ENCODE measurements at regions not wholly inside any gene's neighbourhood (a gene's known extent, or its start where the extent isn't known, plus 50 kb on each side); places are given as distances from the start of the nearest gene placed in this dataset.
"Not testable (repeated sequence)": the region's sequence is repeated elsewhere in the genome, so short reads cannot be mapped to it uniquely, and the experiment has no call there.

- peak; percentile 9 to 77 (median 54) for DNase-seq
- intact Hi-C loops (cut with DNase I), result no loop called here
Observed at GRCh38 chr10:111600772-111601171, 523.9 kb downstream of the ADRA2A start.

- DNase-seq, result no peak
- intact Hi-C loops (cut with DNase I), result no loop called here
Observed at GRCh38 chr10:111612273-111612672, 535.4 kb downstream of the ADRA2A start.

GRCh38 chr10:111634191-111634590 is 549.4 kb downstream of the GPAM start:
- DNase-seq, result no peak

GRCh38 chr10:111646021-111646420 is 537.5 kb downstream of the GPAM start:
- intact Hi-C loops (cut with DNase I), result no loop called here
- DNase-seq, result no peak

More at GRCh38 chr10:111634191-111634590, 549.4 kb downstream of the GPAM start:
- intact Hi-C loops (cut with DNase I), result no loop called here

GRCh38 chr10:111648046-111648445 is 535.5 kb downstream of the GPAM start:
- DNase-seq, result no peak
- intact Hi-C loops (cut with DNase I), result no loop called here

GRCh38 chr10:111649080-111649479 is 534.5 kb downstream of the GPAM start:
- intact Hi-C loops (cut with DNase I); DNase-seq: not testable (repeated sequence)

- intact Hi-C loops (cut with DNase I), result no loop called here
Observed at GRCh38 chr10:111650088-111650487, 533.5 kb downstream of the GPAM start.

GRCh38 chr10:111656066-111656465 is 527.5 kb downstream of the GPAM start:
- DNase-seq, result no peak

More at GRCh38 chr10:111650088-111650487, 533.5 kb downstream of the GPAM start:
- no peak for DNase-seq

GRCh38 chr10:111677759-111678158 is 505.8 kb downstream of the GPAM start:
- intact Hi-C loops (cut with DNase I), result no loop called here
- DNase-seq, result no peak

More at GRCh38 chr10:111656066-111656465, 527.5 kb downstream of the GPAM start:
- intact Hi-C loops (cut with DNase I), result no loop called here

GRCh38 chr10:111686796-111687195 is 496.8 kb downstream of the GPAM start:
- DNase-seq, result no peak

GRCh38 chr10:111698711-111699110 is 484.9 kb downstream of the GPAM start:
- intact Hi-C loops (cut with DNase I), result no loop called here
- no peak for DNase-seq

More at GRCh38 chr10:111686796-111687195, 496.8 kb downstream of the GPAM start:
- intact Hi-C loops (cut with DNase I), result no loop called here

GRCh38 chr10:111703986-111704385 is 479.6 kb downstream of the GPAM start:
- intact Hi-C loops (cut with DNase I), result no loop called here
- no peak for DNase-seq

GRCh38 chr10:111705021-111705420 is 478.5 kb downstream of the GPAM start:
- DNase-seq, result no peak
- intact Hi-C loops (cut with DNase I), result no loop called here

- intact Hi-C loops (cut with DNase I), result no loop called here
- DNase-seq, result no peak
Observed at GRCh38 chr10:111706331-111706730, 477.2 kb downstream of the GPAM start.

GRCh38 chr10:111707076-111707475 is 476.5 kb downstream of the GPAM start:
- no peak for DNase-seq
- intact Hi-C loops (cut with DNase I), result no loop called here

GRCh38 chr10:111709603-111710002 is 474.0 kb downstream of the GPAM start:
- no peak for DNase-seq
- intact Hi-C loops (cut with DNase I), result no loop called here

- DNase-seq, result no peak
- intact Hi-C loops (cut with DNase I), result no loop called here
Observed at GRCh38 chr10:111716032-111716431, 467.5 kb downstream of the GPAM start.

- DNase-seq, result no peak
- intact Hi-C loops (cut with DNase I), result no loop called here
Observed at GRCh38 chr10:111724121-111724520, 459.4 kb downstream of the GPAM start.

GRCh38 chr10:111725050-111725449 is 458.5 kb downstream of the GPAM start:
- intact Hi-C loops (cut with DNase I), result no loop called here
- DNase-seq, result no peak

- DNase-seq, result no peak
- intact Hi-C loops (cut with DNase I), result no loop called here
Observed at GRCh38 chr10:111732166-111732785, 451.3 kb downstream of the GPAM start.

- DNase-seq, result no peak
- intact Hi-C loops (cut with DNase I), result no loop called here
Observed at GRCh38 chr10:111739125-111739873, 444.3 kb downstream of the GPAM start.
